Activated CD4-positive, alpha-beta T cell treated with anti-CD3 and anti-CD28 coated beads for 36 hours (primary cell): ENCODE measurements at regions not wholly inside any gene's neighbourhood (a gene's known extent, or its start where the extent isn't known, plus 50 kb on each side); places are given as distances from the start of the nearest gene placed in this dataset.

ENCODE experiments used
- ATAC-seq: fragments of 200-7000 bp; cut with Tn5 transposase; one replicate; pipeline ENCODE4 v1.10.0; 2021; ENCODE audit warnings: mild to moderate bottlenecking, moderate library complexity
- CTCF ChIA-PET: fragments of 350-600 bp; sonication (Branson Sonifier 250); formaldehyde crosslinking; loops from one replicate; lab custom pipeline; 2021; ENCODE audit warnings: antibody characterized with exemption; lab: Charles Lee
- POLR2A ChIA-PET: fragments of 350-600 bp; sonication (Branson Sonifier 250); formaldehyde crosslinking; loops from one replicate; lab custom pipeline; 2021; ENCODE audit warnings: antibody characterized with exemption, inconsistent platforms; lab: Charles Lee
- DNase-seq: peaks from one replicate; pipeline ENCODE4 v3.0.0-alpha.2; 2020
- H3K27ac Mint-ChIP-seq: one replicate; pipeline ENCODE4 v1.8.0; 2021; ENCODE audit warnings: mixed read lengths
- H3K27me3 Mint-ChIP-seq: one replicate; pipeline ENCODE4 v1.8.0; 2021; ENCODE audit warnings: mixed read lengths
- H3K36me3 Mint-ChIP-seq: one replicate; pipeline ENCODE4 v1.8.0; 2021; ENCODE audit warnings: low read depth, mixed read lengths
- H3K4me1 Mint-ChIP-seq: one replicate; pipeline ENCODE4 v1.8.0; 2021; ENCODE audit warnings: mixed read lengths
- H3K4me3 Mint-ChIP-seq: one replicate; pipeline ENCODE4 v1.8.0; 2021; ENCODE audit warnings: mild to moderate bottlenecking, moderate library complexity, mixed read lengths
- H3K9me3 Mint-ChIP-seq: one replicate; pipeline ENCODE4 v1.8.0; 2021; ENCODE audit warnings: low read depth, mixed read lengths
- intact Hi-C, 2 experiments: fragments of 100-400 bp; cut with DNase I in 1 of 2; cut with micrococcal nuclease in 1 of 2; formaldehyde crosslinking; loops; one replicate each; pipeline versions ENCODE4 v1.14.2 to v1.15.1; 2022 to 2024; cut with DNase I, micrococcal nuclease

DNA sequence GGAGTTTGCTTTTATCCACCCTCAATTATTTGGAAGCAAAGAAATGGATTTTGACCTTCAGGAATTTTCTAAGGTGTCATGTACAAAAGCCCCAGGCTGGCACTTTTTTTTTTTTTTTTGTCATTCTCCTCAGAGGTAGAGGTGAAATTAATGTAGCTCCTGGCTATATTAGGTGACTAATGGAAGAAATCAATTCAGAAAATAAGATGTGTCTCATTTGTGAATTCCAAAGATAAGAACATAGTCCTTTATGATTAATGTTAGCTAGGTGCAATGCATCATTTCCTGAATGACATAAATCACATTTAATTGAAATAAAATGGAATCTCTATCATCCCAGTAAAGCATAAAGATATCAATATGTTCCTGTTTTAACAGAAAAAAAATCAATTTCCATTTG lies 477.6 kb downstream of the FBXO15 start:
- POLR2A ChIA-PET: no interaction called here
- intact Hi-C loops: no loop called here
- no peaks in the 10 kb centered on the region for H3K4me1 Mint-ChIP-seq
- no peaks in the 10 kb centered on the region for H3K36me3 Mint-ChIP-seq
- DNase-seq (no peak), ATAC-seq (no peak)
- no peaks in the 10 kb centered on the region for H3K9me3 Mint-ChIP-seq
- no peaks in the 10 kb centered on the region for H3K27me3 Mint-ChIP-seq
- H3K27ac Mint-ChIP-seq: no peak overlapping the region
- CTCF ChIA-PET: interaction anchor here (0.7 to 1.3 kb wide), 4 partner anchors 17 to 878 kb away, joined by 3 read pairs; no protein-coding TSS in a partner anchor
- no peak overlapping the region for H3K4me3 Mint-ChIP-seq

DNA sequence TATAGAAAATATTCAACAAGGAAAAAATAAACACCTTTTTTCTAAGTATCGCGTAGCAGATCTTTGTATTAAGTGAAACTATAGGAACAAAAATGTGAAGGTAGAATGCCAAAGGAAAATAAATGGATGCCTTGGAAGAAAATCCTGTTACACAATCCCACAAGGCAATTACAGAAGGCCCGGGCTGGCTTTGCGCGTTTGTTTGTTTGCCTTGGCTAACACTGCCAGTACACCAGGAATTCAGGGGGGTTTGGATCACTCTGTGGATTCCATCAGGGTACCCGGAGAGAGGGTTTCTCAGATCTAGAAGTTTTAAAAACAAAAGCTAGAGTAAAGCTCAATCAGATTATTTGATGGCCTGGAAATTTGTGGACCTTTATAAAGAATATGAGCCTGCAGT lies 478.3 kb downstream of the FBXO15 start:
- ChIA-PET POLR2A (no interaction called here), CTCF (interaction anchor here (0.9 to 1.3 kb wide), 3 partner anchors 16 to 175 kb away, joined by 3 read pairs; no protein-coding TSS in a partner anchor)
- intact Hi-C loops: no loop called here
- no peak overlapping the region for H3K27ac Mint-ChIP-seq
- no peak for DNase-seq
- no peaks in the 10 kb centered on the region for H3K9me3 Mint-ChIP-seq
- ATAC-seq: no peak
- H3K36me3 Mint-ChIP-seq: no peaks in the 10 kb centered on the region
- no peaks in the 10 kb centered on the region for H3K4me1 Mint-ChIP-seq
- H3K27me3 Mint-ChIP-seq: no peaks in the 10 kb centered on the region
- no peak overlapping the region for H3K4me3 Mint-ChIP-seq

DNA sequence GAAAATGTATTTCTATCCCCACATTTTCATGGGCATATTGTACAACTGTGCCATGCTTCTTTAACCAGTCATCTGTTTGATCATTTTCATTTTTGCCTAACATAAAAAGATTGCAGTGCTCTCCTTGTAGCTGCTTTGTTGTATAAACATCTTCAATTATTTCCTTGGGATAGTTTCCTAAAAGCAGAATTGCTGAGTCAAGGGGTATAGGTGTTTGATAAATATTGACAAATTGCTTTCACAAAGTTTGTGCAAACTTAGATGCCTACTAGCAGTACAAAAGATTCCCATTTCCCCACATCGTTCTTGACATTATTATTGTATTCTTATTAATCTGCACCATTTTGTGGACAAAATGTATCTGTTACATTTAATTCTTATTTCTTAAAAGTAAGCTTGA lies 479.6 kb downstream of the FBXO15 start:
- Mint-ChIP-seq H3K27me3 (no peaks in the 10 kb centered on the region), H3K36me3 (no peaks in the 10 kb centered on the region), H3K4me3 (no peak overlapping the region), H3K4me1 (no peaks in the 10 kb centered on the region), H3K9me3 (no peaks in the 10 kb centered on the region), H3K27ac (no peak overlapping the region)
- ChIA-PET POLR2A (no interaction called here), CTCF (no interaction called here)
- no peak for DNase-seq
- intact Hi-C loops: no loop called here
- no peak for ATAC-seq

DNA sequence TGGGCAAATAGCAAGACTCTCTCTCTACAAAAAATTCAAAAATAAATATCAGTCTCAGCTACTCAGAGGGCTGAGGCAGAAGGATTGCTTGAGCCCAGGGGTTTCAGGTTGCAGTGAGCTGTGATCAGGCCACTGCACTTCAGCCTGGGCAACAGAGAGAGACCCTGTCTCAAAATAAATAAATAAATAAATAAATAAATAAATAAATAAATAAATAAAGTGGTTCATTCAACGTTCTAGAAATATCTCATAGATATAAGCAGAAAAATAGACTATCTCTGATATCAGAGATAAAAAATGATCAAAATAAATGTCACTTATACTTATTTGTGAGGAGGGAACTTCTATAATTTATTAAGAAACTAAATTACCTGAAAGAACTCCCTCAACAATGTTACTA lies 480.9 kb downstream of the FBXO15 start:
- CTCF ChIA-PET: no interaction called here
- Mint-ChIP-seq H3K9me3 (no peaks in the 10 kb centered on the region), H3K36me3 (no peaks in the 10 kb centered on the region), H3K27ac (no peak overlapping the region), H3K4me3 (no peak overlapping the region), H3K4me1 (no peaks in the 10 kb centered on the region), H3K27me3 (no peaks in the 10 kb centered on the region)
- ATAC-seq (no peak), DNase-seq (no peak)
- intact Hi-C loops: no loop called here
- POLR2A ChIA-PET: no interaction called here

DNA sequence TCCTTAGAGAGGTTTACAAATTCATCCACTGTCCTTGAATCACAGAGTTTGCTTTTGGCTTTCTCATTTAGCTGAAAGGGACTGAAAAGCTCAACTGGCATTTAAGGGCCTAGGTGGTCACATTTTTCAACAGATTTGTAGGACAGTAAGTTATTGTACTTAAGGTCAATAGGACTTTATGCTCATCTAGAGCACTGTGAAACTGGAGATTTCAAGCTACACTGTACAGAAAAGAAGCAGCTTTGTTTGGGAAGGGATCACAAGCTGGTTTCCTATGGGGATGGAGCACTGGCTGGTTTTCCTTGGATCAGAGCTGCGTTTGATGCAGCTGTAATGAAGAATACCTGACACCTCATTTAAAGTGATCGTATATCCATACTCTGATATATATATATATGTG lies 482.7 kb downstream of the FBXO15 start:
- H3K4me3 Mint-ChIP-seq: no peak overlapping the region
- CTCF ChIA-PET: no interaction called here
- H3K4me1 Mint-ChIP-seq: no peaks in the 10 kb centered on the region
- H3K36me3 Mint-ChIP-seq: no peaks in the 10 kb centered on the region
- ATAC-seq (no peak), DNase-seq (no peak)
- no peaks in the 10 kb centered on the region for H3K27me3 Mint-ChIP-seq
- H3K27ac Mint-ChIP-seq: no peak overlapping the region
- intact Hi-C loops: no loop called here
- H3K9me3 Mint-ChIP-seq: no peaks in the 10 kb centered on the region
- POLR2A ChIA-PET: no interaction called here

DNA sequence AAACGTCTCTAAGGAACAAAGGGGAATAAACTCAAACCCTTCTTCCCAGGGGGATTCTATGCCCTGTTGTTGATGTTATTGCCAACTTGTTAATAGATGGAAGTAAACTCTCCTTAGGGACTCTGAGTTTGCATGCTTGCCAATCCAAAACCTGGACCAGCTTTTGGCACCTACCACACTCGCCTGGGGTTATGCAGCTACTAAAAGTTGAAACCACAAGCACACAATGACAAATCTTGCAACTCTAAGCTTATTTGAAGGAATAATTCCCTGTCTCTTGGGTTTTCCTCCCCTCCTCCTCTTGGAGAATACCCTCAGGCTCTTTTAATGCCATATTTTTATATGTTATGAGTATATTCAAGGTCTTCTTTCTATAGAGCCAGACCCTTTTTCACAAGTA lies 484.1 kb downstream of the FBXO15 start:
- H3K4me1 Mint-ChIP-seq: no peaks in the 10 kb centered on the region
- intact Hi-C loops: no loop called here
- no peak for ATAC-seq

DNA sequence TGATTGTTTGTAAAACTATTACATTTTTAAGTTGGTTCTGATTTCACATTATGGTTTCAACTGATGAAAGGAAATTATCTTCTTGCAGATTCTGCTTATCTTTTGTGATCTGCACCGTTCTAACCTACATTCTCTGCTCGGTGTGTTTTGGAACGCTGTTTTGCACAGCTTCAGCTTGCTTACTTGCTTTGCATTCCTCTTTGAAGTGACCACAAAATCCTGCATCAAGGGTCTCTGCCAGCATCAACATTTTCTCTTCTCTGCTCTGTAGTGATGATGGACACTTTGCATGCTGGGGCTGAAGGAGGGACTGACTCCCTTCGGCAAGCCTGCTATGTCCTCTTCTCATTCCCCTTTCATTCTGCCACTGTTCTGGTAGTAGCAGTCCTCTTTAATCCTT lies 485.2 kb downstream of the FBXO15 start:
- H3K27me3 Mint-ChIP-seq: no peaks in the 10 kb centered on the region
- ChIA-PET CTCF (no interaction called here), POLR2A (no interaction called here)
- no peak overlapping the region for H3K27ac Mint-ChIP-seq
- no peak for ATAC-seq
- intact Hi-C loops: no loop called here
- no peaks in the 10 kb centered on the region for H3K4me1 Mint-ChIP-seq
- no peak for DNase-seq
- H3K4me3 Mint-ChIP-seq: no peak overlapping the region
- H3K9me3 Mint-ChIP-seq: no peaks in the 10 kb centered on the region
- H3K36me3 Mint-ChIP-seq: no peaks in the 10 kb centered on the region

More for the DNA sequence above, 484.1 kb downstream of the FBXO15 start:
- H3K9me3 Mint-ChIP-seq: no peaks in the 10 kb centered on the region
- no peak overlapping the region for H3K4me3 Mint-ChIP-seq
- POLR2A ChIA-PET: no interaction called here
- no peak for DNase-seq
- CTCF ChIA-PET: interaction anchor here (0.7 kb wide), 1 partner anchor 18 kb away, joined by 3 read pairs; no protein-coding TSS in a partner anchor
- H3K27me3 Mint-ChIP-seq: no peaks in the 10 kb centered on the region
- H3K27ac Mint-ChIP-seq: no peak overlapping the region
- H3K36me3 Mint-ChIP-seq: no peaks in the 10 kb centered on the region

DNA sequence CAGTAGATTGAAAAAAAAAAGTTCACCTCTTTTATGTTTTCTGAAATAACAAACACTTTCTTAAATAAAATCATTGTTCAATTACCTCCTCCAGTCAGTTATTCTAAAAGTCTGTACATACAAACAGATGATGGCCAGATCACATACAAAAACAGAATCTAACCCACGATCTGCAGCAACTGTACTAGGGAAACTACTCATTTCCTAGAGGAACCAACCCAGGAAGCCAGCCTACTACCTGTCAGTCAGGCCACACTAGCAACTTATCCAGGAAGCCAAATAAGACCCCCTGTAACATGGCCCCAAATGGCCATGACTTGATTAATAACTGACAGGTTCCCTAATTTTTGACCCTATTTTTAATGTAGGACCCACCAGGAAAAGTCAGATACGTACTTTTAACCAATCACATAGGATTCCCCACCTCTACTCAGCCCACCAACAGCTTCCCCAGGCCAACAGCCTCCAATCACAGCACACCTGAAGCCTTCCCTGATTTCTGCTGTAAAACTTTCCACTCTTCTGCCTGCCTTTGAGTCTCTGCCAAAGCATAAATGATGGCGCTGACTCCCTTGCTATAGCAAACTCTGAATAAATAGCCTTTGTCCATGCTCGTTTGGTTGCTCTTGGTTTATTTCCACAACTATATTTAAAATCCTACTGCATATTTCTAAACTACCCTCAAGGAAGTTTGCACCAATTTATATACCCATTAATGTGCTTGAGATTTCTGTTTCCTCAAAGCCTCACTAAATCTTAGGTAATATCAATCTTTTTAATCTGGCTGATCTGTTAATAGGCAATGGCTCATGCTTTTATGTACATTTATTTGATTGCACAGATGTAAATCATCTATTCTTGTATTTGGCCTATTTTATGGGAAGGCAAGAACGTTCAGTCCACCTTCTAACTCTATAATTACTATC lies 486.4 kb downstream of the FBXO15 start:
- ATAC-seq (no peak), DNase-seq (no peak)
- Mint-ChIP-seq H3K4me3 (no peak overlapping the region), H3K4me1 (no peaks in the 10 kb centered on the region), H3K36me3 (no peaks in the 10 kb centered on the region), H3K9me3 (no peaks in the 10 kb centered on the region), H3K27ac (no peak overlapping the region), H3K27me3 (no peaks in the 10 kb centered on the region)
- ChIA-PET POLR2A (no interaction called here), CTCF (no interaction called here)
- intact Hi-C loops: no loop called here

DNA sequence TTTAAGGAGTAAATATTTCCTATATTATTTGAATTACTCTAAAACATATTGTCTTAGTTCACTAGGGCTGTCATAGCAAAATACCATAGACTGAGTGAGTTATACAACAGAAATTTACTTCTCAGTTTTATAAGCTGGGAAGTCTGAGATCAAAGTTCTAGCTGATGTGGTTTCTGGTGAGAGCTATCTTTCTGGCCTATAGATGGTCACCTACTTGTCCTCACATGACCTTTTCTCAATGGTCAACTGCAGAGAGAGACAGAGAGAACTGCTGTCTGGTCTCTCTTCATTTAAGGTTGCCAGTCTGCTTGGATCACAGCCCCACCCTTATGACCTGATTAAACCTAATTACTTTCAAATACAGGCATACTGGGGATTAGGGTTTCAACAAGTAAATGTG lies 490.9 kb downstream of the FBXO15 start:
- intact Hi-C loops: no loop called here
- Mint-ChIP-seq H3K9me3 (no peaks in the 10 kb centered on the region), H3K27me3 (no peaks in the 10 kb centered on the region), H3K27ac (no peak overlapping the region), H3K4me3 (no peak overlapping the region), H3K4me1 (no peaks in the 10 kb centered on the region), H3K36me3 (no peaks in the 10 kb centered on the region)
- ChIA-PET POLR2A (no interaction called here), CTCF (no interaction called here)
- no peak for DNase-seq
- no peak for ATAC-seq

DNA sequence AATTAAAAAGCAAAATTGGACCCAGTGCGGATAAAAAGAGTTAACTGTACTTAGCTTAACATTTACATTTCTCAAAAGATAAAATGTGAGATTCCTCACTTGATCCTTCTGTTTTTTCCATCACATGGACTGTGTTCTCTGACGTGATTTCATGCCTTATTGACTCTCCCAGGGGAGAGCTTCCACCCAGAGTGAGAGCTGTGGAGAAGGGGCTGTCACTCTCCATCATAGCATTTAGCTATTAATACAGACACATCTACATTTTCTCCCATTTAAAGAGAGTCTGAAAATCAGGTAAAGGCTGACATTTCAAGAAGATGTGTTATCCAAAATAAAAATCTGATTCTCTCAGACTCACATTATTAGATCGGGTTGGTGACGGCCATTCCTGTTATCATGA lies 493.8 kb downstream of the FBXO15 start:
- ChIA-PET POLR2A (no interaction called here), CTCF (interaction anchor here (1.1 kb wide), 1 partner anchor 16 kb away, joined by 3 read pairs; no protein-coding TSS in a partner anchor)
- Mint-ChIP-seq H3K9me3 (no peaks in the 10 kb centered on the region), H3K36me3 (no peaks in the 10 kb centered on the region), H3K4me1 (no peaks in the 10 kb centered on the region), H3K4me3 (no peak overlapping the region), H3K27me3 (no peaks in the 10 kb centered on the region), H3K27ac (no peak overlapping the region)
- no peak for DNase-seq
- intact Hi-C loops: no loop called here
- no peak for ATAC-seq

DNA sequence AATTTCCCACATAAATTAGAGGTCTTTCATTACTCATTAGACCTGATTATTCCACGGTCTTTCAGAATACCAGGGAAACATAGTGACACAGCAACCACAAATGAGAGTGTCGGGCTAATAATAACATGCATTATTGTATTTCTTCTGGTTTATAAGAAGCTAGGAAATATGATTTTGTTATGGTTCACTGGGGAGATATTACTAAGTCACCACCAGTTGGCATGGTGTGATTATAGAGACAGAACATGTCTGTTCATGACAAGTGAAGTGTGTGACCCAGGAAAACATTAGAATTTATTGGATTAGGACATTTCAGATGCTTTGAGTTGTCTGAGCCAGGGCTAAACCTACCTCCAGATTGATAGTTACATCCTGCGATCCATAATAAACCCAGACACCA lies 494.4 kb downstream of the FBXO15 start:
- intact Hi-C loops: no loop called here
- DNase-seq (no peak), ATAC-seq (no peak)
- H3K4me1 Mint-ChIP-seq: no peaks in the 10 kb centered on the region
- H3K27ac Mint-ChIP-seq: no peak overlapping the region
- no peak overlapping the region for H3K4me3 Mint-ChIP-seq
- ChIA-PET CTCF (interaction anchor here (1.1 kb wide), 1 partner anchor 17 kb away, joined by 3 read pairs; no protein-coding TSS in a partner anchor), POLR2A (no interaction called here)
- no peaks in the 10 kb centered on the region for H3K36me3 Mint-ChIP-seq
- H3K9me3 Mint-ChIP-seq: no peaks in the 10 kb centered on the region
- H3K27me3 Mint-ChIP-seq: no peaks in the 10 kb centered on the region

DNA sequence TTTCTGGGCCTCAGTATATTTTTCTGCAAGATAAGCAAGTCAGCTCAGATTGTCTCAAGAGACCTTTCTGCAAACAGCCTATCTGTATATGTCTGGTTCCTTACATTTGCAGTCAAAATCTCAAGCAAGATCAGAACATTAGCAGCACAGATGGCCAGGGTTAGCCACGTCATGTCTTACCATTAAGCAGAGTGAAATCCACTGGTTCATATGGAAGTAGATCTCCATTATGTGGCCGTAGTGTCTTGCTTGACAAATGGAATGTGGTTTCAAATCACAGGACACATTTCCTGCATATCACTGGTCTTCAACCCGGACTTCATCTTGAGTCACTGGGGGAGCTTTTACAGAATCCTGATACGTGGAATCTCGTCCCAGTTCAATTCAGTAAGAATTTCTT lies 500.2 kb downstream of the FBXO15 start:
- no peaks in the 10 kb centered on the region for H3K4me1 Mint-ChIP-seq
- ATAC-seq: no peak
- H3K27me3 Mint-ChIP-seq: no peaks in the 10 kb centered on the region
- H3K4me3 Mint-ChIP-seq: no peak overlapping the region
- H3K27ac Mint-ChIP-seq: no peak overlapping the region
- H3K9me3 Mint-ChIP-seq: peaks cover 2% of the 10 kb centered on the region
- ChIA-PET POLR2A (no interaction called here), CTCF (no interaction called here)
- intact Hi-C loops: no loop called here
- no peaks in the 10 kb centered on the region for H3K36me3 Mint-ChIP-seq
- no peak for DNase-seq
